B cell (primary cell): ENCODE measurements at regions not wholly inside any gene's neighbourhood (a gene's known extent, or its start where the extent isn't known, plus 50 kb on each side); places are given as distances from the start of the nearest gene placed in this dataset.

ENCODE experiments used
- ATAC-seq: fragments of 200-7000 bp; cut with Tn5 transposase; one replicate; pipeline ENCODE4 v1.10.0; 2021; ENCODE audit warnings: low read depth, mild to moderate bottlenecking, moderate number of reproducible peaks, moderate library complexity
- CTCF ChIA-PET: fragments of 350-600 bp; sonication (Branson Sonifier 250); formaldehyde crosslinking; loops from one replicate; lab custom pipeline; 2021; ENCODE audit warnings: antibody characterized with exemption, inconsistent platforms; lab: Charles Lee
- POLR2A ChIA-PET: fragments of 350-600 bp; sonication (Branson Sonifier 250); formaldehyde crosslinking; loops from one replicate; lab custom pipeline; 2021; ENCODE audit warnings: antibody characterized with exemption; lab: Charles Lee
- DNase-seq: peaks from one replicate; pipeline ENCODE4 v3.0.0; 2013
- H2AFZ ChIP-seq: 2 replicates; pipeline ENCODE4 v1.6.1; 2012; ENCODE audit warnings: mild to moderate bottlenecking, low read depth, low read length; ENCODE audit not compliant: insufficient read depth, poor library complexity, severe bottlenecking
- H3K27ac ChIP-seq, 2 donors: 1 replicate in 1 of 2; 2 replicates in 1 of 2; pipeline ENCODE4 v1.5.1; 2012 to 2013; ENCODE audit warnings: low read length in 2 of 2, mild to moderate bottlenecking in 2 of 2, moderate library complexity in 1 of 2
- H3K27me3 ChIP-seq, 4 experiments: fragments of 200-600 bp in 1 of 4; sonication (generic) in 1 of 4; replicated peaks in 1 of 4; 1 replicate in 2 of 4; 2 replicates in 2 of 4; pipeline versions ENCODE4 v1.6.1 to v1.7.0; 2013 to 2016; ENCODE audit warnings: low read length in 3 of 4, mild to moderate bottlenecking in 2 of 4, mixed read lengths in 1 of 4, moderate library complexity in 1 of 4; ENCODE audit not compliant: insufficient read depth in 4 of 4, control insufficient read depth in 3 of 4; ENCODE audit errors: control extremely low read depth in 1 of 4
- H3K36me3 ChIP-seq, 2 experiments: replicated peaks in 1 of 2; 1 replicate in 1 of 2; 2 replicates in 1 of 2; pipeline versions ENCODE4 v1.6.1 to v1.7.1; 2013; ENCODE audit warnings: low read length in 1 of 2; ENCODE audit not compliant: insufficient read depth in 2 of 2, control insufficient read depth in 1 of 2; ENCODE audit errors: control extremely low read depth in 1 of 2, extremely low read depth in 1 of 2
- H3K4me1 ChIP-seq, 2 donors: fragments of 200-600 bp in 1 of 2; sonication (generic) in 1 of 2; 1 replicate in 1 of 2; 2 replicates in 1 of 2; pipeline versions ENCODE4 v1.5.1 to v1.6.1; 2013 to 2017; ENCODE audit warnings: low read length in 2 of 2; ENCODE audit not compliant: control insufficient read depth in 2 of 2, insufficient read depth in 2 of 2
- H3K4me2 ChIP-seq: replicated peaks from 2 replicates; pipeline ENCODE3; 2012; ENCODE audit warnings: mild to moderate bottlenecking, low read depth, low read length; ENCODE audit not compliant: poor library complexity, severe bottlenecking
- H3K4me3 ChIP-seq, 5 experiments: fragments of 200-600 bp in 1 of 5; sonication (generic) in 1 of 5; 1 replicate in 3 of 5; 2 replicates in 2 of 5; pipeline versions ENCODE4 v1.5.1 to v1.7.0; 2011 to 2016; ENCODE audit warnings: low read length in 4 of 5, mild to moderate bottlenecking in 4 of 5, low read depth in 2 of 5, control low read depth in 1 of 5, moderate library complexity in 1 of 5; ENCODE audit not compliant: insufficient read depth in 1 of 5; ENCODE audit errors: control extremely low read depth in 1 of 5, extremely low read depth in 1 of 5
- H3K79me2 ChIP-seq: fragments of 200-600 bp; sonication (generic); one replicate; pipeline ENCODE4 v1.6.0; 2016; ENCODE audit warnings: low read length; ENCODE audit not compliant: control insufficient read depth, insufficient read depth
- H3K9ac ChIP-seq: fragments of 200-600 bp; sonication (generic); 2 replicates; pipeline ENCODE4 v1.6.1; 2017; ENCODE audit warnings: mild to moderate bottlenecking, low read length, moderate library complexity
- H3K9me3 ChIP-seq, 3 donors: one replicate each; pipeline versions ENCODE4 v1.6.1 to v1.7.1; 2013; ENCODE audit warnings: low read length in 2 of 3; ENCODE audit not compliant: control insufficient read depth in 2 of 3, insufficient read depth in 1 of 3; ENCODE audit errors: control extremely low read depth in 1 of 3
- H4K20me1 ChIP-seq: 2 replicates; pipeline ENCODE4 v1.6.0; 2012; ENCODE audit warnings: mild to moderate bottlenecking, low read length; ENCODE audit not compliant: insufficient read depth, control insufficient read depth, poor library complexity, severe bottlenecking
- H3K27ac Mint-ChIP-seq: one replicate; pipeline ENCODE4 v1.8.0; 2021; ENCODE audit warnings: mixed read lengths
- H3K27me3 Mint-ChIP-seq: one replicate; pipeline ENCODE4 v1.8.0; 2021; ENCODE audit warnings: mixed read lengths
- H3K4me1 Mint-ChIP-seq: one replicate; pipeline ENCODE4 v1.8.0; 2021; ENCODE audit warnings: mixed read lengths
- H3K4me3 Mint-ChIP-seq: one replicate; pipeline ENCODE4 v1.8.0; 2021; ENCODE audit warnings: mixed read lengths
- H3K9me3 Mint-ChIP-seq: one replicate; pipeline ENCODE4 v1.8.0; 2022; ENCODE audit warnings: mixed read lengths; ENCODE audit not compliant: insufficient read depth
- EZH2 ChIP-seq: IDR thresholded peaks from 2 replicates; pipeline ENCODE4 v1.6.1; 2012; ENCODE audit warnings: borderline replicate concordance, low read depth, mild to moderate bottlenecking, moderate library complexity, low read length; ENCODE audit not compliant: insufficient read depth, poor library complexity, severe bottlenecking
- WGBS: methylation state at CpG from one replicate; pipeline ENCODE4 v1.1.5; 2013; ENCODE audit warnings: missing lambda C conversion rate; ENCODE audit not compliant: insufficient coverage; 5-methylcytosine and 5-hydroxymethylcytosine counted together
- intact Hi-C: fragments of 100-400 bp; cut with micrococcal nuclease; formaldehyde crosslinking; loops from one replicate; pipeline ENCODE4 v1.10.0; 2022
- TF ChIP-seq, protein P1 (sequence below): fragments of 200-600 bp; IDR thresholded peaks from one replicate; pipeline ENCODE4 v1.8.0; 2022; ENCODE audit warnings: antibody characterized with exemption, mild to moderate bottlenecking

DNA sequence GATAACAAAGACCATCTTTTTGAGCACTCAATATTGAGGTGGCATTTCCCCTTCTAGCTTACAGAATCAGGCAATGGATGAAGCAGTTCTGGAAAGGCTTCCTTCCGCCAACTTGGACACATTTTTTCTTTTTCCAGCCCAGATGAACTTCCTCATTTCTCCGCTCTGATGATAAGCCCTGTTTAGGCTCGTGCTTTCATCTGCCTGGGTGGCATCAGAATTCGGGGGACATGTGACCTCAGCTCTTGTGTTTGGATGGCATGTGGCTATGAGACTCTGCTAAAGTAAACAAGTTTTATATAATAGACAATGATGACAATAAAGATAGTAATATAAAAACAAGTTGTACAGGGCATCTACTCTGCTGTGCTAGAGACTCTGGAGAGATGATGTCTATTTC is 796.7 kb downstream of the DHX35 start:
- ChIA-PET CTCF (no interaction called here), POLR2A (no interaction called here)
- Histone ChIP-seq H2AFZ (no peak overlapping the region), H3K36me3 (no peaks in the 10 kb centered on the region), H3K9me3 (no peaks in the 10 kb centered on the region), H3K4me2 (no peak overlapping the region), H3K79me2 (no peaks in the 10 kb centered on the region), H3K4me1 (no peaks in the 10 kb centered on the region), H3K4me3 (no peak overlapping the region), H3K27me3 (no peaks in the 10 kb centered on the region), H4K20me1 (no peaks in the 10 kb centered on the region), H3K9ac (no peak overlapping the region), H3K27ac (no peak overlapping the region)
- DNase-seq (no peak), ATAC-seq (no peak)
- WGBS, result 33% methylated on average over 1 of the region's 4 CpGs
- H3K9me3 Mint-ChIP-seq, result no peaks in the 10 kb centered on the region
- peaks cover 2% of the 10 kb centered on the region for H3K4me1 Mint-ChIP-seq
- intact Hi-C loops, result no loop called here
- no peak overlapping the region for H3K27ac Mint-ChIP-seq
- TF ChIP-seq, protein P1, sequence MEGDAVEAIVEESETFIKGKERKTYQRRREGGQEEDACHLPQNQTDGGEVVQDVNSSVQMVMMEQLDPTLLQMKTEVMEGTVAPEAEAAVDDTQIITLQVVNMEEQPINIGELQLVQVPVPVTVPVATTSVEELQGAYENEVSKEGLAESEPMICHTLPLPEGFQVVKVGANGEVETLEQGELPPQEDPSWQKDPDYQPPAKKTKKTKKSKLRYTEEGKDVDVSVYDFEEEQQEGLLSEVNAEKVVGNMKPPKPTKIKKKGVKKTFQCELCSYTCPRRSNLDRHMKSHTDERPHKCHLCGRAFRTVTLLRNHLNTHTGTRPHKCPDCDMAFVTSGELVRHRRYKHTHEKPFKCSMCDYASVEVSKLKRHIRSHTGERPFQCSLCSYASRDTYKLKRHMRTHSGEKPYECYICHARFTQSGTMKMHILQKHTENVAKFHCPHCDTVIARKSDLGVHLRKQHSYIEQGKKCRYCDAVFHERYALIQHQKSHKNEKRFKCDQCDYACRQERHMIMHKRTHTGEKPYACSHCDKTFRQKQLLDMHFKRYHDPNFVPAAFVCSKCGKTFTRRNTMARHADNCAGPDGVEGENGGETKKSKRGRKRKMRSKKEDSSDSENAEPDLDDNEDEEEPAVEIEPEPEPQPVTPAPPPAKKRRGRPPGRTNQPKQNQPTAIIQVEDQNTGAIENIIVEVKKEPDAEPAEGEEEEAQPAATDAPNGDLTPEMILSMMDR, result no peak
- TF ChIP-seq EZH2, result no peak
- no peak overlapping the region for H3K4me3 Mint-ChIP-seq
- H3K27me3 Mint-ChIP-seq, result peaks cover 3% of the 10 kb centered on the region

DNA sequence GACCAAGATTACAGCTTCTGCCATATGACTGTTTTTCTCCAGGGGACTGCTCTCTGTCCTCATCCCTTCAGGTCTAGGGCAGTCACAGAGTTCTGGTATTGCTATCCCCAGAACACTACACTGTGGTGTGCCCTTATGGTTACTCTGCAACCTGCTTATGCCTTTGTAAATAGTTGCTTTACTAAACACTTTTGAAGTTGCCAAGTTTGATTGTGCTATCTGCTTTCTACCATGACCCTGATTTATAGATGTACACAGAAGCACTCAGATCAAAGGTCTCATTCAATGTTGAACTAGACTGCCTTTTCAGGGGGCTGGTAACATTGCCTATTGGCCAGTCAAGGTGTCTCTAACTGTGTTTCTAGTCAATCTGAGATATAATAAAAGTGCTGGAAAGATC is 794.7 kb downstream of the DHX35 start:
- Histone ChIP-seq H3K79me2 (no peaks in the 10 kb centered on the region), H3K27me3 (no peaks in the 10 kb centered on the region), H3K9me3 (peaks cover 0 to 1% (median 0%) of the 10 kb centered on the region in 3 donors), H3K4me1 (no peaks in the 10 kb centered on the region), H2AFZ (no peak overlapping the region), H3K36me3 (no peaks in the 10 kb centered on the region), H3K9ac (no peak overlapping the region), H4K20me1 (no peaks in the 10 kb centered on the region), H3K4me3 (no peak overlapping the region), H3K4me2 (no peak overlapping the region), H3K27ac (no peak overlapping the region)
- DNase-seq (no peak), ATAC-seq (no peak)
- Mint-ChIP-seq H3K27ac (no peak overlapping the region), H3K4me1 (peaks cover 4% of the 10 kb centered on the region), H3K27me3 (no peaks in the 10 kb centered on the region), H3K4me3 (no peak overlapping the region), H3K9me3 (no peaks in the 10 kb centered on the region)
- no peak for TF ChIP-seq EZH2
- TF ChIP-seq, protein P1, result no peak
- CTCF ChIA-PET, result no interaction called here
- intact Hi-C loops, result no loop called here
- POLR2A ChIA-PET, result no interaction called here
